ENCODE measurements at regions not wholly inside any gene's neighbourhood (a gene's known extent, or its start where the extent isn't known, plus 50 kb on each side); places are given as distances from the start of the nearest gene placed in this dataset.
"Not testable (repeated sequence)": the region's sequence is repeated elsewhere in the genome, so short reads cannot be mapped to it uniquely, and the experiment has no call there.

GRCh38 chr22:44650806-44651205 is 51.2 kb upstream of the PRR5 start:
- no peak for DNase-seq

GRCh38 chr22:44648821-44649565 is 53.0 kb upstream of the PRR5 start:
- DNase-seq = no peak

GRCh38 chr22:44648085-44648820 is 53.8 kb upstream of the PRR5 start:
- DNase-seq = no peak

- no peak for DNase-seq
These were observed 54.9 kb upstream of the PRR5 start for GRCh38 chr22:44647141-44647540.

GRCh38 chr22:44646668-44647067 is 55.3 kb upstream of the PRR5 start:
- DNase-seq = no peak

- no peak for DNase-seq
These were observed 55.9 kb upstream of the PRR5 start for GRCh38 chr22:44646141-44646540.

- DNase-seq = no peak
These were observed 56.5 kb upstream of the PRR5 start for GRCh38 chr22:44645531-44645930.

GRCh38 chr22:44645083-44645482 is 56.9 kb upstream of the PRR5 start:
- DNase-seq = no peak

GRCh38 chr22:44643526-44644101 is 58.4 kb upstream of the PRR5 start:
- not testable (repeated sequence) for DNase-seq

- no peak for DNase-seq
These were observed 59.8 kb upstream of the PRR5 start for GRCh38 chr22:44642096-44642644.

GRCh38 chr22:44640618-44641155 is 61.3 kb upstream of the PRR5 start:
- no peak for DNase-seq

- no peak for DNase-seq
These were observed 62.0 kb upstream of the PRR5 start for GRCh38 chr22:44639891-44640617.

GRCh38 chr22:44638971-44639760 is 62.8 kb upstream of the PRR5 start:
- no peak for DNase-seq

GRCh38 chr22:44636502-44637206 is 65.3 kb upstream of the PRR5 start:
- DNase-seq = not testable (repeated sequence)

- not testable (repeated sequence) for DNase-seq
These were observed 66.4 kb upstream of the PRR5 start for GRCh38 chr22:44635567-44635966.

- DNase-seq = no peak
These were observed 67.3 kb upstream of the PRR5 start for GRCh38 chr22:44634426-44635321.

- no peak for DNase-seq
These were observed 68.4 kb upstream of the PRR5 start for GRCh38 chr22:44633647-44634046.

- DNase-seq = no peak
These were observed 69.2 kb upstream of the PRR5 start for GRCh38 chr22:44632541-44633396.

- DNase-seq = no peak
These were observed 71.2 kb upstream of the PRR5 start for GRCh38 chr22:44630826-44631225.

Measured in CD4-positive, alpha-beta T cell treated with Interleukin-10 for 1 hour (primary cell).